ENCODE measurements at regions not wholly inside any gene's neighbourhood (a gene's known extent, or its start where the extent isn't known, plus 50 kb on each side); places are given as distances from the start of the nearest gene placed in this dataset.
"Not testable (repeated sequence)": the region's sequence is repeated elsewhere in the genome, so short reads cannot be mapped to it uniquely, and the experiment has no call there.

DNA sequence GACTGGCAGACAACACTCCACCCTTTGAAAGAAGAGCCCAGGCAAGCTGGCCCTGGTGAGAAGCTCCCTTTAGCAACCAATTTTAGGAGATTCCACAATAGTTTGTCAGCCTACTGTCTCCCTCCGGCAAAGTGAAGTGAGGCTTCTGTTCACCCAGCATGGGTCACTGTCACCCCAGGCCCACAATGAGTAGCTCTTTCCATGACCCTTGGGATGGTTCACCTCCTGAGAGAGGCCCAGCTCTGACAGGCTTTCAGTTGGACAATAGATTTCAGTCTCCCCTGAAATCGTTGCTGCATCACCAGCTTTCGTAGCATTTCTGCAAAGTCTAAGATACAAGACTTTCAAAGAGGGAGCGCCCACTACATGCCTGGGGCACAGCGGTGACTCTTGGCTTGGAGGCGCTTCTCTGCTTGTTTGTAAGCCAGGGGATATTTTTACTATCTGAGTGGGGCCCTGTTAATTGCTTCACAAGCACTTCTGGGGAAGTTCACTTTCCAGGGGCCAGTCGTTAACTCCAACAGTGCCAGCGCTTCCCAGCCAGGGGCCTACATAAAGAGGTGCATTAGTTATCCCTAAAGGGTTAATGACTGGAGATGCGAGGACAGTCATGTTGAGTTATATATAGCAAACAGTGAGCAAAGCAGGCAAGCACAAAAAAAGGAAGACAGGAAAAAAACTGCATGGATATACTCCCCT, 255.7 kb downstream of the BCL2L11 start:
- TF ChIP-seq CHD2 (IDR thresholded peaks at IDR 0.05; ENCODE audit: low read length, partially characterized antibody); ELF1 (IDR thresholded peaks at IDR 0.05); RXRA (IDR thresholded peaks at IDR 0.05; ENCODE audit: borderline replicate concordance, low read depth); RFX5 (IDR thresholded peaks at IDR 0.05; ENCODE audit: low read length); GABPA (IDR thresholded peaks at IDR 0.05; ENCODE audit: low read depth): not testable (repeated sequence)
- TF ChIP-seq, protein P1, sequence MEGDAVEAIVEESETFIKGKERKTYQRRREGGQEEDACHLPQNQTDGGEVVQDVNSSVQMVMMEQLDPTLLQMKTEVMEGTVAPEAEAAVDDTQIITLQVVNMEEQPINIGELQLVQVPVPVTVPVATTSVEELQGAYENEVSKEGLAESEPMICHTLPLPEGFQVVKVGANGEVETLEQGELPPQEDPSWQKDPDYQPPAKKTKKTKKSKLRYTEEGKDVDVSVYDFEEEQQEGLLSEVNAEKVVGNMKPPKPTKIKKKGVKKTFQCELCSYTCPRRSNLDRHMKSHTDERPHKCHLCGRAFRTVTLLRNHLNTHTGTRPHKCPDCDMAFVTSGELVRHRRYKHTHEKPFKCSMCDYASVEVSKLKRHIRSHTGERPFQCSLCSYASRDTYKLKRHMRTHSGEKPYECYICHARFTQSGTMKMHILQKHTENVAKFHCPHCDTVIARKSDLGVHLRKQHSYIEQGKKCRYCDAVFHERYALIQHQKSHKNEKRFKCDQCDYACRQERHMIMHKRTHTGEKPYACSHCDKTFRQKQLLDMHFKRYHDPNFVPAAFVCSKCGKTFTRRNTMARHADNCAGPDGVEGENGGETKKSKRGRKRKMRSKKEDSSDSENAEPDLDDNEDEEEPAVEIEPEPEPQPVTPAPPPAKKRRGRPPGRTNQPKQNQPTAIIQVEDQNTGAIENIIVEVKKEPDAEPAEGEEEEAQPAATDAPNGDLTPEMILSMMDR (IDR thresholded peaks at IDR 0.05) = not testable (repeated sequence)
- TF ChIP-seq, protein P2, sequence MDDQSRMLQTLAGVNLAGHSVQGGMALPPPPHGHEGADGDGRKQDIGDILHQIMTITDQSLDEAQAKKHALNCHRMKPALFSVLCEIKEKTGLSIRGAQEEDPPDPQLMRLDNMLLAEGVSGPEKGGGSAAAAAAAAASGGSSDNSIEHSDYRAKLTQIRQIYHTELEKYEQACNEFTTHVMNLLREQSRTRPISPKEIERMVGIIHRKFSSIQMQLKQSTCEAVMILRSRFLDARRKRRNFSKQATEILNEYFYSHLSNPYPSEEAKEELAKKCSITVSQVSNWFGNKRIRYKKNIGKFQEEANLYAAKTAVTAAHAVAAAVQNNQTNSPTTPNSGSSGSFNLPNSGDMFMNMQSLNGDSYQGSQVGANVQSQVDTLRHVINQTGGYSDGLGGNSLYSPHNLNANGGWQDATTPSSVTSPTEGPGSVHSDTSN (IDR thresholded peaks at IDR 0.05) = not testable (repeated sequence)
